ENCODE measurements at regions not wholly inside any gene's neighbourhood (a gene's known extent, or its start where the extent isn't known, plus 50 kb on each side); places are given as distances from the start of the nearest gene placed in this dataset.

DNA sequence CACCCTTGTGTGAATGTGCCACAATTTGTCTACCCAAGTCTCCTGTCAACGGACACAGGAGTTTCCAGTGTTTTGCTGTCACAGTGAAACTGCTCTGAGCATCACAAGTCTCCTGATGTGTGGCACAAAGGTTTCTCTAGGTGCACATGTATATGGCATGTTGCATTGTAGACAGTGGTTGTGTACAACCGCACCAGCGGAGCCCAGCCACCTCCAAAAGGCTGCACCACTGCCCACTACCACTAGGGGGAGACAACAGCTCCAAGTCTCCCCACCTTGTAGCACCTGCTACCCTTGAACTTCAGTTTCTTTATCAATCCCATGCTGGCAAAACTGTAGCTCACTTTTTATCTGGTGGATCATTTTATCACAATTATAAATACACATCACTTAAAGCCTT lies 95.5 kb upstream of the ZNF469 start:
- Histone ChIP-seq H3K9me3 (ENCODE audit: control extremely low read depth in 1 of 5, control insufficient read depth in 4 of 5, insufficient read depth in 2 of 5, low read depth in 1 of 5, low read length in 4 of 5) (peaks cover 0 to 57% (median 31%) of the 10 kb centered on the region in 5 experiments), H3K36me3 (ENCODE audit: control insufficient read depth in 4 of 4, insufficient read depth in 4 of 4, low read length in 3 of 4) (no peaks in the 10 kb centered on the region), H3K27me3 (replicated peaks in 2 of 5; ENCODE audit: control insufficient read depth in 4 of 5, insufficient read depth in 5 of 5, low read length in 4 of 5) (peaks cover 0 to 2% (median 0%) of the 10 kb centered on the region in 5 experiments), H3K4me1 (ENCODE audit: control extremely low read depth in 1 of 4, control insufficient read depth in 4 of 4, insufficient read depth in 4 of 4, low read length in 3 of 4) (no peaks in the 10 kb centered on the region), H3K27ac (ENCODE audit: insufficient read depth in 1 of 2, low read depth in 1 of 2, low read length in 2 of 2, poor library complexity in 1 of 2, severe bottlenecking in 2 of 2) (no peak overlapping the region), H3K4me3 (ENCODE audit: control insufficient read depth in 1 of 7, extremely low read depth in 1 of 7, insufficient read depth in 4 of 7, low read depth in 2 of 7, low read length in 6 of 7) (no peak overlapping the region)
- WGBS (ENCODE audit: insufficient coverage): 100% methylated on average over 1 of the region's 3 CpGs
- ChIA-PET CTCF (interaction anchor here (1.4 kb wide), 1 partner anchor 149 kb away, joined by 3 read pairs; no protein-coding TSS in a partner anchor), POLR2A (no interaction called here)
- DNase-seq: peak; percentile 4 to 12 (median 8)

DNA sequence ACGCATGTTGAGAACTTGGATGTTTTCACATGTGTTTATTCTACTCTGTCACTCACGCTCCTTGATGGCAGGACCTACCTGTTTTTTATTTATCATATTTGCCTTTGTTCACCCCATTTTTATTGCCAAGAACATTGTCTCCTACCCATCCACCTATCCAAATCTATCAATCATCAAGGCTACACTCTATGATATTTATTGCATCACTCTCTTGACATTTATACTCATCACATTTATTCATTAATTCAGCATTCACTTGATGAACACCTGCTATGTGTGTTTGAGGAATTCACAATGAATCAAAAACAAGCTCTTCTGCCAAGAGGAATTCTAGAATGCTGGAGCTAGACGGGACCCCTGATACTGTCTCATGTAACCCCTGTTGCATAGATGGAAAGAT lies 94.5 kb upstream of the ZNF469 start:
- 90% methylated on average over 3 of the region's 3 CpGs for WGBS (ENCODE audit: insufficient coverage)
- no peak overlapping the region for H3K27ac ChIP-seq (ENCODE audit: insufficient read depth in 1 of 2, low read depth in 1 of 2, low read length in 2 of 2, poor library complexity in 1 of 2, severe bottlenecking in 2 of 2)
- no peak for DNase-seq
- POLR2A ChIA-PET: no interaction called here
- CTCF ChIA-PET: interaction anchor here (1.4 kb wide), 1 partner anchor 147 kb away, joined by 3 read pairs; no protein-coding TSS in a partner anchor
- H3K9me3 ChIP-seq (ENCODE audit: control extremely low read depth in 1 of 5, control insufficient read depth in 4 of 5, insufficient read depth in 2 of 5, low read depth in 1 of 5, low read length in 4 of 5): peaks cover 0 to 57% (median 25%) of the 10 kb centered on the region in 5 experiments
- H3K4me1 ChIP-seq (ENCODE audit: control extremely low read depth in 1 of 4, control insufficient read depth in 4 of 4, insufficient read depth in 4 of 4, low read length in 3 of 4): no peaks in the 10 kb centered on the region
- no peaks in the 10 kb centered on the region for H3K36me3 ChIP-seq (ENCODE audit: control insufficient read depth in 4 of 4, insufficient read depth in 4 of 4, low read length in 3 of 4)
- H3K4me3 ChIP-seq (ENCODE audit: control insufficient read depth in 1 of 7, extremely low read depth in 1 of 7, insufficient read depth in 4 of 7, low read depth in 2 of 7, low read length in 6 of 7): no peak overlapping the region
- peaks cover 0 to 2% (median 0%) of the 10 kb centered on the region in 5 experiments for H3K27me3 ChIP-seq (replicated peaks in 2 of 5; ENCODE audit: control insufficient read depth in 4 of 5, insufficient read depth in 5 of 5, low read length in 4 of 5)

DNA sequence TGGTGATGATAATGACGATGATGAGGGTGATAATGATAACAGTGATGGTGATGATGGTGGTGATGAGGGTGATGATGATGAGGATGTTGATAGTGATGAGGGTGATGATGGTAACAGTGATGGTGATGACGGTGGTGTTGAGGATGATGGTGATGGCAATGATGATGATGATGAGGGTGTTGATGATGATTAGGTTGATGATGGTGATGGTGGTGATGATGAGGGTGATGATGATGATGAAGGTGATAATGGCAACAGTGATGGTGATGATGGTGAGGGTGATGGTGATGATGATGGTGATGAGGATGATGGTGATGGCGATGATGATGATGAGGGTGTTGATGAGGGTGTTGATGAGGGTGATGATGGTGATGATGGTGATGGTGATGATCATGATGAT lies 93.8 kb upstream of the ZNF469 start:
- Histone ChIP-seq H3K27me3 (replicated peaks in 2 of 5; ENCODE audit: control insufficient read depth in 4 of 5, insufficient read depth in 5 of 5, low read length in 4 of 5) (peaks cover 0 to 5% (median 0%) of the 10 kb centered on the region in 5 experiments), H3K36me3 (ENCODE audit: control insufficient read depth in 4 of 4, insufficient read depth in 4 of 4, low read length in 3 of 4) (no peaks in the 10 kb centered on the region), H3K4me3 (ENCODE audit: control insufficient read depth in 1 of 7, extremely low read depth in 1 of 7, insufficient read depth in 4 of 7, low read depth in 2 of 7, low read length in 6 of 7) (no peak overlapping the region), H3K27ac (ENCODE audit: insufficient read depth in 1 of 2, low read depth in 1 of 2, low read length in 2 of 2, poor library complexity in 1 of 2, severe bottlenecking in 2 of 2) (no peak overlapping the region), H3K4me1 (ENCODE audit: control extremely low read depth in 1 of 4, control insufficient read depth in 4 of 4, insufficient read depth in 4 of 4, low read length in 3 of 4) (no peaks in the 10 kb centered on the region), H3K9me3 (ENCODE audit: control extremely low read depth in 1 of 5, control insufficient read depth in 4 of 5, insufficient read depth in 2 of 5, low read depth in 1 of 5, low read length in 4 of 5) (peaks cover 0 to 52% (median 22%) of the 10 kb centered on the region in 5 experiments)
- 91% methylated on average over 3 of the region's 3 CpGs for WGBS (ENCODE audit: insufficient coverage)
- no peak for DNase-seq
- ChIA-PET POLR2A (no interaction called here), CTCF (no interaction called here)

DNA sequence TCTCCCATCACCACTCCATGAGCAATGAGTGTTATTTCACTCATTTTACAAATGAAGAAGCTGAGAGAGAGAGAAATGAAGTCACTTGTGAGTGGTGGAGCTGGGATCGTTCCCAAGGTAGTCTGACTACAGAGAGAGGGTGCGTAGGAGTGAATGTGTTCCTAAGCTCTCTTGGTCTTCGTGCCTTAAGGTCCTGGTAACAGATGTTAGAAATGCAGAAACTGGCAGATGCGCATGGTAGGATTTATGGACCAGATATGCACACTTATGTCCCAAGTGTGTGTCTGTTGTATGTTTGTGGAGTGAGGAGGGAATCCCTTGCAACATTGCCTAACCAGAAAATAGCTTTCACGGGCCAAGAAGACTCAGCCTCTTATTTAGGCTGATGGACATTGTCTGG lies 93.2 kb upstream of the ZNF469 start:
- 89% methylated on average over 5 of the region's 5 CpGs for WGBS (ENCODE audit: insufficient coverage)
- no peak for DNase-seq
- ChIA-PET CTCF (interaction anchor here (1.0 to 1.4 kb wide), 2 partner anchors 95 to 359 kb away, joined by 3 to 4 read pairs; no protein-coding TSS in a partner anchor), POLR2A (no interaction called here)
- Histone ChIP-seq H3K4me3 (ENCODE audit: control insufficient read depth in 1 of 7, extremely low read depth in 1 of 7, insufficient read depth in 4 of 7, low read depth in 2 of 7, low read length in 6 of 7) (no peak overlapping the region), H3K36me3 (ENCODE audit: control insufficient read depth in 4 of 4, insufficient read depth in 4 of 4, low read length in 3 of 4) (no peaks in the 10 kb centered on the region), H3K27me3 (replicated peaks in 2 of 5; ENCODE audit: control insufficient read depth in 4 of 5, insufficient read depth in 5 of 5, low read length in 4 of 5) (peaks cover 0 to 6% (median 0%) of the 10 kb centered on the region in 5 experiments), H3K9me3 (ENCODE audit: control extremely low read depth in 1 of 5, control insufficient read depth in 4 of 5, insufficient read depth in 2 of 5, low read depth in 1 of 5, low read length in 4 of 5) (peaks cover 0 to 49% (median 22%) of the 10 kb centered on the region in 5 experiments), H3K27ac (ENCODE audit: insufficient read depth in 1 of 2, low read depth in 1 of 2, low read length in 2 of 2, poor library complexity in 1 of 2, severe bottlenecking in 2 of 2) (no peak overlapping the region), H3K4me1 (ENCODE audit: control extremely low read depth in 1 of 4, control insufficient read depth in 4 of 4, insufficient read depth in 4 of 4, low read length in 3 of 4) (no peaks in the 10 kb centered on the region)

DNA sequence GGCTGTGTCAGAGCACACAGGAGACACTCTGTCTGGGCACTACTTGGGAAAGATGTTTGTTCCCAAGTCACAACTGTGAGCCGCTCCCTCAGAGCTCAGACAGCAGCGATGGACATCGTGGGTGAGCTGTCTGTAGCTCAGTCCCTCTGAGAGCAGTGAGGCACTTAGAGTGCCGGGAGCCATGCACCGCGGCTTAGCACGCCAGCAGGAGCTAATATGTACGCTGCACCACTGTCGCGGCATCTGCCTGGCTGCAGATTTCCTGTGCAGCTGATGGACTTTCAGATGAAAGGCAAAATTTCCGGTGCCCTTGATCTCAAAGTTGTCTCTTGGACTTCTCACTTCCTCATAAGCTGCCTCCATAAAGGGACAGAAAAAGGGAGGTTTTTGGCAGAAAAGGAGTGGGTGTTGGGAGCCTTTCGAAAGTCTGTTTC lies 92.8 kb upstream of the ZNF469 start:
- H3K9me3 ChIP-seq (ENCODE audit: control extremely low read depth in 1 of 5, control insufficient read depth in 4 of 5, insufficient read depth in 2 of 5, low read depth in 1 of 5, low read length in 4 of 5): peaks cover 0 to 44% (median 19%) of the 10 kb centered on the region in 5 experiments
- no peak overlapping the region for H3K27ac ChIP-seq (ENCODE audit: insufficient read depth in 1 of 2, low read depth in 1 of 2, low read length in 2 of 2, poor library complexity in 1 of 2, severe bottlenecking in 2 of 2)
- H3K36me3 ChIP-seq (ENCODE audit: control insufficient read depth in 4 of 4, insufficient read depth in 4 of 4, low read length in 3 of 4): no peaks in the 10 kb centered on the region
- 72% methylated on average over 12 of the region's 12 CpGs for WGBS (ENCODE audit: insufficient coverage)
- no peaks in the 10 kb centered on the region for H3K4me1 ChIP-seq (ENCODE audit: control extremely low read depth in 1 of 4, control insufficient read depth in 4 of 4, insufficient read depth in 4 of 4, low read length in 3 of 4)
- H3K27me3 ChIP-seq (replicated peaks in 2 of 5; ENCODE audit: control insufficient read depth in 4 of 5, insufficient read depth in 5 of 5, low read length in 4 of 5): peaks cover 0 to 6% (median 0%) of the 10 kb centered on the region in 5 experiments
- peak; percentile 13 to 42 (median 38) for DNase-seq
- no peak overlapping the region for H3K4me3 ChIP-seq (ENCODE audit: control insufficient read depth in 1 of 7, extremely low read depth in 1 of 7, insufficient read depth in 4 of 7, low read depth in 2 of 7, low read length in 6 of 7)
- ChIA-PET POLR2A (no interaction called here), CTCF (interaction anchor here (1.0 to 1.4 kb wide), 4 partner anchors 12 to 359 kb away, joined by 3 to 4 read pairs (median 3); no protein-coding TSS in a partner anchor)

DNA sequence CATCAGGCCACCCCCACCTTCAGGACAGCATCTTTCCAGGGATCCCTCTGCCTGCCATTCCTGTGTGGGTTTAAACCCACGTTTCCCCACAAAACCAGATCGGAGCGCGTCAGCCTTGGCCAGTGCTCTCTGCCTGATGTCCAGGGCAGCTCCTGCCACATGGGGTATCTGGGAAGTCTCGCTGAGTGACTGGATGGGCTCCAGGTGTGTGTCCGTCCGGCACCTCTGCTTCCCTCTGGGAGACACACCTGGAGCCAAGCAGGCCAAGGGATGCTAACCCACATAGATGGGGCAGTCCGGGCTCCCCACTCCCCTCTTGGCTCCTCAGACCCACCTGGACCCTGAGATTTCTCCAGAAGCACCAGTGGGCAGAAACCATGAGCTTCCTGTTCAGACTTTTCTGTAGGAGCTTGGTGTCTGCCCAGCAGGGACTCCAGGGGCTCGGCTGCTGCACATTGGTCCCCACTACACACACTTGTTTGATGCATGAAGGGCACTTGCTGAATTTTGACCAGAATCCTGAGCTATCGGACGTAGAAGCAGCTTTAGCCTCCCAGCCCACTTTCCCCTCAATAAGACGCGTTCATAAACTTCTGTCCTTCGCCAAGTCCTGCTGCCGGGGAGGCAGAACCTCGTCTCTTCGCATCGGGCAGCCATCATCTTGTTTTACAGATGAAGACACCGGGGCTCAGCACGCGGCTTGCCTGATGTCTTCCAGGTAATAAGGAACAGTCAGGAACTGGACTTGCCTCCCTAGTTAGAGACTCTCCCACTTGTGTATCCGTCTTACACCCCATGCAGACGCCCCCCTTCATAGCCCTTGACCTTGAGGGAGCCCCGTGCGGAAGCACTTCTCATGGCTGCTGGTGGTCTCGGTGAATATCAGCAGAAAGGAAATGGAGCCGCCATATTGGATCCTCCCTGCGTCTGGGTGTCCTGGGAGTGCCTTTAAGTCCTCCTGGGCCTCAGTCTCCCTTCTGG lies 91.6 kb upstream of the ZNF469 start:
- no peaks in the 10 kb centered on the region for H3K4me1 ChIP-seq (ENCODE audit: control extremely low read depth in 1 of 4, control insufficient read depth in 4 of 4, insufficient read depth in 4 of 4, low read length in 3 of 4)
- no peak overlapping the region for H3K4me3 ChIP-seq (ENCODE audit: control insufficient read depth in 1 of 7, extremely low read depth in 1 of 7, insufficient read depth in 4 of 7, low read depth in 2 of 7, low read length in 6 of 7)
- 90% methylated on average over 26 of the region's 28 CpGs for WGBS (ENCODE audit: insufficient coverage)
- ChIA-PET CTCF (interaction anchor here (1.1 to 1.3 kb wide), 2 partner anchors 11 to 21 kb away, joined by 3 read pairs; no protein-coding TSS in a partner anchor), POLR2A (interaction anchor here (0.6 kb wide), 1 partner anchor 139 kb away, joined by 5 read pairs; no protein-coding TSS in a partner anchor)
- peaks cover 0 to 33% (median 11%) of the 10 kb centered on the region in 5 experiments for H3K9me3 ChIP-seq (ENCODE audit: control extremely low read depth in 1 of 5, control insufficient read depth in 4 of 5, insufficient read depth in 2 of 5, low read depth in 1 of 5, low read length in 4 of 5)
- no peak overlapping the region for H3K27ac ChIP-seq (ENCODE audit: insufficient read depth in 1 of 2, low read depth in 1 of 2, low read length in 2 of 2, poor library complexity in 1 of 2, severe bottlenecking in 2 of 2)
- H3K27me3 ChIP-seq (replicated peaks in 2 of 5; ENCODE audit: control insufficient read depth in 4 of 5, insufficient read depth in 5 of 5, low read length in 4 of 5): peaks cover 0 to 6% (median 0%) of the 10 kb centered on the region in 5 experiments
- DNase-seq: no peak
- no peaks in the 10 kb centered on the region for H3K36me3 ChIP-seq (ENCODE audit: control insufficient read depth in 4 of 4, insufficient read depth in 4 of 4, low read length in 3 of 4)

Measured in common myeloid progenitor, CD34-positive (primary cell).